SW480 (cell line): ENCODE measurements at regions not wholly inside any gene's neighbourhood (a gene's known extent, or its start where the extent isn't known, plus 50 kb on each side); places are given as distances from the start of the nearest gene placed in this dataset.

Experiments used
- DNase-seq: peaks from one replicate; pipeline ENCODE4 v3.0.0-alpha.2; 2016; ENCODE audit warnings: low spot score

- DNase-seq = no peak
Observed at GRCh38 chr4:129350834-129351721, 255.1 kb downstream of the C4orf33 start.

- DNase-seq = no peak
Observed at GRCh38 chr4:129352480-129352879, 256.5 kb downstream of the C4orf33 start.

GRCh38 chr4:129353490-129353889 lies 257.5 kb downstream of the C4orf33 start:
- DNase-seq = no peak

- no peak for DNase-seq
Observed at GRCh38 chr4:129355031-129355430, 259.1 kb downstream of the C4orf33 start.

- DNase-seq = no peak
Observed at GRCh38 chr4:129355516-129355915, 259.6 kb downstream of the C4orf33 start.

- peak; percentile 60 for DNase-seq
Observed at GRCh38 chr4:129358571-129358970, 262.6 kb downstream of the C4orf33 start.

GRCh38 chr4:129359461-129359860 lies 263.5 kb downstream of the C4orf33 start:
- DNase-seq = no peak

GRCh38 chr4:129362691-129363274 lies 266.8 kb downstream of the C4orf33 start:
- peak; percentile 57 for DNase-seq

GRCh38 chr4:129364747-129365452 lies 268.9 kb downstream of the C4orf33 start:
- no peak for DNase-seq

GRCh38 chr4:129369361-129370010 lies 273.5 kb downstream of the C4orf33 start:
- no peak for DNase-seq

GRCh38 chr4:129371065-129371464 lies 275.1 kb downstream of the C4orf33 start:
- no peak for DNase-seq

GRCh38 chr4:129371926-129372325 lies 276.0 kb downstream of the C4orf33 start:
- no peak for DNase-seq

- DNase-seq = no peak
Observed at GRCh38 chr4:129377131-129377845, 281.3 kb downstream of the C4orf33 start.

GRCh38 chr4:129378364-129378763 lies 282.4 kb downstream of the C4orf33 start:
- no peak for DNase-seq

- DNase-seq = no peak
Observed at GRCh38 chr4:129379429-129379828, 283.5 kb downstream of the C4orf33 start.

- DNase-seq = no peak
Observed at GRCh38 chr4:129384974-129385373, 289.0 kb downstream of the C4orf33 start.

- no peak for DNase-seq
Observed at GRCh38 chr4:129387666-129388065, 291.7 kb downstream of the C4orf33 start.

- DNase-seq = no peak
Observed at GRCh38 chr4:129393976-129394375, 298.0 kb downstream of the C4orf33 start.

GRCh38 chr4:129394635-129395034 lies 298.7 kb downstream of the C4orf33 start:
- DNase-seq = no peak

- no peak for DNase-seq
Observed at GRCh38 chr4:129403848-129404247, 307.9 kb downstream of the C4orf33 start.

GRCh38 chr4:129410115-129410514 lies 314.2 kb downstream of the C4orf33 start:
- no peak for DNase-seq

GRCh38 chr4:129415004-129415403 lies 319.1 kb downstream of the C4orf33 start:
- DNase-seq = no peak
